ENCODE measurements at regions not wholly inside any gene's neighbourhood (a gene's known extent, or its start where the extent isn't known, plus 50 kb on each side); places are given as distances from the start of the nearest gene placed in this dataset.

- DNase-seq (no peak), ATAC-seq (replicated peaks in 1 of 4) (no peak)
- no peaks in the 10 kb centered on the region for H3K9me3 Mint-ChIP-seq
- CTCF ChIA-PET, result no interaction called here
- POLR2A ChIA-PET, result no interaction called here
- no peak overlapping the region for H3K4me3 Mint-ChIP-seq
- no peak overlapping the region for H3K27ac Mint-ChIP-seq
- peaks cover 11% of the 10 kb centered on the region in 2 donors for H3K27me3 Mint-ChIP-seq
- Histone ChIP-seq H3K36me3 (ENCODE audit: control insufficient read depth in 2 of 2, extremely low read depth in 1 of 2, insufficient read depth in 1 of 2, low read length in 1 of 2) (no peaks in the 10 kb centered on the region), H3K27me3 (replicated peaks in 1 of 2; ENCODE audit: control insufficient read depth in 2 of 2, extremely low read depth in 1 of 2, insufficient read depth in 2 of 2, low read length in 1 of 2) (peaks cover 0 to 7% of the 10 kb centered on the region in 2 experiments), H3K4me1 (ENCODE audit: control insufficient read depth in 1 of 2, extremely low read depth in 1 of 2, insufficient read depth in 2 of 2, low read length in 2 of 2) (no peaks in the 10 kb centered on the region), H3K9me3 (no peaks in the 10 kb centered on the region), H3K4me3 (ENCODE audit: control insufficient read depth in 1 of 2, extremely low read depth in 1 of 2, low read length in 1 of 2) (no peak overlapping the region), H3K27ac (ENCODE audit: low read length) (no peak overlapping the region)
- no peaks in the 10 kb centered on the region for H3K36me3 Mint-ChIP-seq
- no peaks in the 10 kb centered on the region for H3K4me1 Mint-ChIP-seq
Measured at GRCh38 chr2:215883799-215884198, 129.6 kb downstream of the MREG start.

- no CpG with 5 or more reads among the region's 2 CpGs for WGBS (ENCODE audit: insufficient coverage)
- no peaks in the 10 kb centered on the region for H3K36me3 Mint-ChIP-seq
- no peak overlapping the region for H3K4me3 Mint-ChIP-seq
- Histone ChIP-seq H3K36me3 (ENCODE audit: control insufficient read depth in 2 of 2, extremely low read depth in 1 of 2, insufficient read depth in 1 of 2, low read length in 1 of 2) (no peaks in the 10 kb centered on the region), H3K9me3 (no peaks in the 10 kb centered on the region), H3K4me3 (ENCODE audit: control insufficient read depth in 1 of 2, extremely low read depth in 1 of 2, low read length in 1 of 2) (no peak overlapping the region), H3K4me1 (ENCODE audit: control insufficient read depth in 1 of 2, extremely low read depth in 1 of 2, insufficient read depth in 2 of 2, low read length in 2 of 2) (no peaks in the 10 kb centered on the region), H3K27ac (ENCODE audit: low read length) (no peak overlapping the region), H3K27me3 (replicated peaks in 1 of 2; ENCODE audit: control insufficient read depth in 2 of 2, extremely low read depth in 1 of 2, insufficient read depth in 2 of 2, low read length in 1 of 2) (peaks cover 0 to 7% of the 10 kb centered on the region in 2 experiments)
- DNase-seq (no peak), ATAC-seq (replicated peaks in 1 of 4) (no peak)
- ChIA-PET CTCF (no interaction called here), POLR2A (interaction anchor here in 1 of 2 donors (0.5 to 0.6 kb wide), 2 partner anchors 20 to 614 kb away, joined by 3 to 7 read pairs; no protein-coding TSS in a partner anchor)
- no peak overlapping the region for H3K27ac Mint-ChIP-seq
- H3K4me1 Mint-ChIP-seq, result no peaks in the 10 kb centered on the region
- H3K9me3 Mint-ChIP-seq, result no peaks in the 10 kb centered on the region
- peaks cover 11% of the 10 kb centered on the region in 2 donors for H3K27me3 Mint-ChIP-seq
Measured at GRCh38 chr2:215882689-215883088, 130.7 kb downstream of the MREG start.

GRCh38 chr2:215881582-215881981 lies 131.8 kb downstream of the MREG start:
- no peak for ATAC-seq (replicated peaks in 1 of 4)
- Histone ChIP-seq H3K36me3 (ENCODE audit: control insufficient read depth in 2 of 2, extremely low read depth in 1 of 2, insufficient read depth in 1 of 2, low read length in 1 of 2) (no peaks in the 10 kb centered on the region), H3K9me3 (no peaks in the 10 kb centered on the region), H3K27me3 (replicated peaks in 1 of 2; ENCODE audit: control insufficient read depth in 2 of 2, extremely low read depth in 1 of 2, insufficient read depth in 2 of 2, low read length in 1 of 2) (peaks cover 0 to 7% of the 10 kb centered on the region in 2 experiments), H3K27ac (ENCODE audit: low read length) (no peak overlapping the region), H3K4me1 (ENCODE audit: control insufficient read depth in 1 of 2, extremely low read depth in 1 of 2, insufficient read depth in 2 of 2, low read length in 2 of 2) (no peaks in the 10 kb centered on the region), H3K4me3 (ENCODE audit: control insufficient read depth in 1 of 2, extremely low read depth in 1 of 2, low read length in 1 of 2) (no peak overlapping the region)
- H3K27me3 Mint-ChIP-seq, result peaks cover 11 to 12% of the 10 kb centered on the region in 2 donors
- H3K36me3 Mint-ChIP-seq, result no peaks in the 10 kb centered on the region
- ChIA-PET CTCF (no interaction called here), POLR2A (no interaction called here)
- no peaks in the 10 kb centered on the region for H3K9me3 Mint-ChIP-seq
- no peaks in the 10 kb centered on the region for H3K4me1 Mint-ChIP-seq
- WGBS (ENCODE audit: insufficient coverage), result 55% methylated on average over 1 of the region's 2 CpGs
- no peak overlapping the region for H3K27ac Mint-ChIP-seq
- DNase-seq, result no peak
- H3K4me3 Mint-ChIP-seq, result no peak overlapping the region

GRCh38 chr2:215880970-215881369 lies 132.4 kb downstream of the MREG start:
- no CpG with 5 or more reads among the region's 4 CpGs for WGBS (ENCODE audit: insufficient coverage)
- ChIA-PET POLR2A (no interaction called here), CTCF (interaction anchor here in 1 of 2 donors (1.0 kb wide), 1 partner anchor 10 kb away, joined by 5 read pairs; no protein-coding TSS in a partner anchor)
- Histone ChIP-seq H3K36me3 (ENCODE audit: control insufficient read depth in 2 of 2, extremely low read depth in 1 of 2, insufficient read depth in 1 of 2, low read length in 1 of 2) (no peaks in the 10 kb centered on the region), H3K27ac (ENCODE audit: low read length) (no peak overlapping the region), H3K4me3 (ENCODE audit: control insufficient read depth in 1 of 2, extremely low read depth in 1 of 2, low read length in 1 of 2) (no peak overlapping the region), H3K4me1 (ENCODE audit: control insufficient read depth in 1 of 2, extremely low read depth in 1 of 2, insufficient read depth in 2 of 2, low read length in 2 of 2) (no peaks in the 10 kb centered on the region), H3K27me3 (replicated peaks in 1 of 2; ENCODE audit: control insufficient read depth in 2 of 2, extremely low read depth in 1 of 2, insufficient read depth in 2 of 2, low read length in 1 of 2) (peaks cover 0 to 3% of the 10 kb centered on the region in 2 experiments), H3K9me3 (no peaks in the 10 kb centered on the region)
- peaks cover 12% of the 10 kb centered on the region in 2 donors for H3K27me3 Mint-ChIP-seq
- ATAC-seq (replicated peaks in 1 of 4) (no peak), DNase-seq (no peak)
- H3K9me3 Mint-ChIP-seq, result no peaks in the 10 kb centered on the region
- no peak overlapping the region for H3K27ac Mint-ChIP-seq
- H3K4me3 Mint-ChIP-seq, result no peak overlapping the region
- no peaks in the 10 kb centered on the region for H3K36me3 Mint-ChIP-seq
- H3K4me1 Mint-ChIP-seq, result no peaks in the 10 kb centered on the region

- Mint-ChIP-seq H3K9me3 (no peaks in the 10 kb centered on the region), H3K27ac (no peak overlapping the region), H3K4me1 (no peaks in the 10 kb centered on the region), H3K27me3 (peaks cover 7 to 16% of the 10 kb centered on the region in 2 donors), H3K4me3 (no peak overlapping the region), H3K36me3 (no peaks in the 10 kb centered on the region)
- H3K4me3 ChIP-seq (ENCODE audit: control insufficient read depth in 1 of 2, extremely low read depth in 1 of 2, low read length in 1 of 2), result no peak overlapping the region
- H3K36me3 ChIP-seq (ENCODE audit: control insufficient read depth in 2 of 2, extremely low read depth in 1 of 2, insufficient read depth in 1 of 2, low read length in 1 of 2), result no peaks in the 10 kb centered on the region
- ChIA-PET POLR2A (no interaction called here), CTCF (interaction anchor here in 1 of 2 donors (1.0 kb wide), 1 partner anchor 9 kb away, joined by 5 read pairs; no protein-coding TSS in a partner anchor)
- no peak overlapping the region for H3K27ac ChIP-seq (ENCODE audit: low read length)
- H3K4me1 ChIP-seq (ENCODE audit: control insufficient read depth in 1 of 2, extremely low read depth in 1 of 2, insufficient read depth in 2 of 2, low read length in 2 of 2), result no peaks in the 10 kb centered on the region
- ATAC-seq (replicated peaks in 1 of 4) (no peak), DNase-seq (no peak)
- H3K27me3 ChIP-seq (replicated peaks in 1 of 2; ENCODE audit: control insufficient read depth in 2 of 2, extremely low read depth in 1 of 2, insufficient read depth in 2 of 2, low read length in 1 of 2), result peaks cover 0 to 3% of the 10 kb centered on the region in 2 experiments
- H3K9me3 ChIP-seq, result no peaks in the 10 kb centered on the region
- WGBS (ENCODE audit: insufficient coverage), result no CpG with 5 or more reads among the region's 8 CpGs
Measured at GRCh38 chr2:215879977-215880940, 133.1 kb downstream of the MREG start.

- Mint-ChIP-seq H3K27me3 (peaks cover 7 to 13% of the 10 kb centered on the region in 2 donors), H3K9me3 (no peaks in the 10 kb centered on the region), H3K4me3 (no peak overlapping the region), H3K27ac (no peak overlapping the region), H3K36me3 (no peaks in the 10 kb centered on the region), H3K4me1 (no peaks in the 10 kb centered on the region)
- WGBS (ENCODE audit: insufficient coverage), result no CpG with 5 or more reads among the region's 1 CpG
- ChIA-PET CTCF (no interaction called here), POLR2A (no interaction called here)
- Histone ChIP-seq H3K9me3 (no peaks in the 10 kb centered on the region), H3K36me3 (ENCODE audit: control insufficient read depth in 2 of 2, extremely low read depth in 1 of 2, insufficient read depth in 1 of 2, low read length in 1 of 2) (no peaks in the 10 kb centered on the region), H3K27me3 (replicated peaks in 1 of 2; ENCODE audit: control insufficient read depth in 2 of 2, extremely low read depth in 1 of 2, insufficient read depth in 2 of 2, low read length in 1 of 2) (peaks cover 0 to 3% of the 10 kb centered on the region in 2 experiments), H3K27ac (ENCODE audit: low read length) (no peak overlapping the region), H3K4me1 (ENCODE audit: control insufficient read depth in 1 of 2, extremely low read depth in 1 of 2, insufficient read depth in 2 of 2, low read length in 2 of 2) (no peaks in the 10 kb centered on the region), H3K4me3 (ENCODE audit: control insufficient read depth in 1 of 2, extremely low read depth in 1 of 2, low read length in 1 of 2) (no peak overlapping the region)
- DNase-seq (no peak), ATAC-seq (replicated peaks in 1 of 4) (no peak)
Measured at GRCh38 chr2:215879331-215879730, 134.0 kb downstream of the MREG start.

Data from T-cell (primary cell).